Suppressor macrophage treated with lipopolysaccharide for 4 hours (primary cell): ENCODE measurements at regions not wholly inside any gene's neighbourhood (a gene's known extent, or its start where the extent isn't known, plus 50 kb on each side); places are given as distances from the start of the nearest gene placed in this dataset.

Experiments used
- DNase-seq: peaks from one replicate; pipeline ENCODE4 v3.0.0-alpha.2; 2020

DNA sequence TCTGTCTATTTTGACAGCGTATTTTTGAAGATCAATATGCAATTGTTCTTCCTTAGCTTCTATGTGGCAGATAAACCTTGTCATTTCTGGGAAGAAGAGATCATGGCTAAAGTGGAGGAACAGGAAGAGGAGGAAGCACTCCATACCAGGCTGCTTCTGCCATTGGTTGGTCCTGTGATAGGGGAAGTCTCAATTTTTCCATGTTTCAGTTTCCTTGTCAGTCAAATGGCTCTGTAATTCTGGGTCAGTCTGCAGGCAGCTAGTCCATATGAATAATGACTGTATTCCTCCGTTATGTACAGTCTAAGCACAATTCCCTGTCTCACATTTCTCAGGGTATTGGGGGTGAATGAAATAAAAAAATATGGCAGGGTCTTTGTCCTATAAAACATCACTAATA, 277.6 kb upstream of the CXCR4 start:
- DNase-seq: peak; percentile 50

- DNase-seq: peak; percentile 33
Observed at GRCh38 chr2:136394136-136395060, 276.4 kb upstream of the CXCR4 start.

GRCh38 chr2:136393514-136393913, 275.6 kb upstream of the CXCR4 start:
- peak; percentile 73 for DNase-seq

- DNase-seq: no peak
Observed at GRCh38 chr2:136392897-136393505, 275.1 kb upstream of the CXCR4 start.

GRCh38 chr2:136389809-136390208, 271.9 kb upstream of the CXCR4 start:
- no peak for DNase-seq

- DNase-seq: no peak
Observed at GRCh38 chr2:136386046-136386445, 268.1 kb upstream of the CXCR4 start.

- peak; percentile 61 for DNase-seq
Observed at GRCh38 chr2:136384531-136385303, 266.8 kb upstream of the CXCR4 start.

- DNase-seq: no peak
Observed at GRCh38 chr2:136383167-136383566, 265.2 kb upstream of the CXCR4 start.

DNA sequence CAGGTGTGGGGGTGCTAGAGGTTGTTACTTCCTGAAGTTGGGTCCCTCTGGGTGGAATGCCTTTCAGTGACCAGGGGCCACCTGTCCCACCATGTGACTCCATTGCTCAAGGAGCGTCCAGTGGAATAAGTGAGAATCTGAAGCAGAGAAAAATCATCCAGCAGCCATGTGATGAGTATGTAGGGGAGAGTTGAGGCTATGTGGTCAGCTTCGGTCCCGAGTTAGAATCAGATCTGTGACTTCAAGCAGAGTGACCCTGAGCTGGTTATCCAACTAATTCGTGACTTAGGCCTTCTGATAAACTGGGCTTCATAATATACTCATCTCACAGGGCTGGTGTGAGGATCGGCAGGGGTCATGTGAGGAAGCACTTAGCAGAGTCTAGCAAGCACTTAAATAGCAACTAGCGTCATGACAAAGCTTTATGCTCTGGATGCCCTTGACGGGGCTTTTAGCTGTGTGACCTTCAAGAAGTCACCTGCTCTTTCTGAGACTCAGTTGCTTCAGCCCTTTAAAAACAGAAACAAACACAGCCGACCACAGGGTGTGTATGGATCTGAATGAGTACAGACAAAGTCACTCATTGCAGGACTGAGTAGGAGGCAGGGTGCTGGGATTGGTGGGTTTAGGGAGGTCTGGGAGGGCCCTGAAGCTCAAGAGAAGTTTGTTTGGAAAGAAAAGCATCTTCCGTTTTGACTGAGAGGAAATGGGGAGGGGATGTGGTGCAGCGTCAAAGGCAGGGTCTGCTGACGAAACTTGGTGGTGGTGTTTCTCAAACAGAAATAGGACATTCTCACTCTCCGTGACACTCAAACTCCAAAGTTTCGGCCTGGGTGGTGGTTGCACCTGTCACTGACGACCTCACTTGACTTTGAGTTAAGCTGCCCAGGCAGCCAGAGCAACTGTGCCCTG, 264.0 kb upstream of the CXCR4 start:
- peak; percentile 62 for DNase-seq

DNA sequence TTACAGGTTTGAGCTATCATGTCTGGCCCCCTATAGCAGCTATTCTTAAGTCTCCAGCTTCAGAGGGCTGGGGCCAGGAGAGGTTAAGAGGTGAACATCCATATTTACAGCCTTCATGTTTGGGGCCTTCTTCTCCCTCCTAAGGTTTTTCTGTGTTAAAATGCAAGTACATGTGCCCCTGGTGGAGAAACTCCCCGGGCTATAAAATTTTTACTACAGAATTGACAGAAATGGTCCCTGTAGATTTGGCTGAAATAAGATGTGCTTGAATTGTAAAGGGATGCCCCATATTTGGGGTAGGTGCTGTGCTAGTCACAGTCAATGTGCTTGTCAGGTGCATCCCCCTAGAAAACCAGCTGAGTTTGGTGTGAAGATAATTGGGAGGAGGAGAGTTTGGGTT, 263.3 kb upstream of the CXCR4 start:
- DNase-seq: no peak

DNA sequence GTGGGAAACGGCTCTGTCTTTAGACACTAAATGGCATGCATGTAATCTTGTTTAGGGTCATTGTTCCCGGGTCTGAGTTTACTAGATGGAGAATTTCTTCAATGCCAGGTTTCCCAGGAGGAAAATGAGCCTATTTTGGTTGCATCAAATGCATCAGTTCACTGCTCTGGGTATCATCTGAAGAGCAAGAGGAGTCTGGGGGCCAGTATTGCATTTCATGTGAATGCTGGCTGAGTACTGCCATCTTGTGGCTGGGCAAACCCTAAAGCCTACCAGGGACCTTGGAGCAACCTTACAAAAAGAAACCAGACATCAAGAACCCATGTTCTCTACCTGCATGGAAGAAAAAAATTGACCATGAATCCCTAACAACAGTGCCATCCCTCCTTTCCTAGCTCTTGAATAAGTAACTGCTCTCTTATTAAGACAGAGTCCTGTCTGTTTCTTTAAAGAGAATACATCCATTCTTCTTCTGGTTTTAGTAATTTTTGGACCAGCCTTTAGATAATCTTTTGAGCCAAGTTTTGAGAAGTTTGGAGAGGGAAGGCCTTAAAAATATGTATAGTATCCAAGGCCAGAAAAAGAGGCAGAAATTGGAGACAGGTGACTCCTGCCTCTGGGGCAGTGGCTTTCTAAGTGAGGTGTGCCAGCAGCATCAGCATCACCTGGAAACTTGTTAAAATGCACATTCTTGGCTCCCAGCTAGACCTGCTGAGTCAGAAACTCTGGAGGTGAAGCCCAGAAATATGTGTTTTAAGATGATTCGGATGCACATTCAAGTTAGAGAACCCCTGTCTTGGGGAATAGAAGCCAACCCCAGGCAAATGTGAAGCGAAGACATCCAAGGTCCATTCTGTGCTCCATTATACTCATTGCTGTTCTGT, 261.0 kb upstream of the CXCR4 start:
- peak; percentile 74 for DNase-seq

DNA sequence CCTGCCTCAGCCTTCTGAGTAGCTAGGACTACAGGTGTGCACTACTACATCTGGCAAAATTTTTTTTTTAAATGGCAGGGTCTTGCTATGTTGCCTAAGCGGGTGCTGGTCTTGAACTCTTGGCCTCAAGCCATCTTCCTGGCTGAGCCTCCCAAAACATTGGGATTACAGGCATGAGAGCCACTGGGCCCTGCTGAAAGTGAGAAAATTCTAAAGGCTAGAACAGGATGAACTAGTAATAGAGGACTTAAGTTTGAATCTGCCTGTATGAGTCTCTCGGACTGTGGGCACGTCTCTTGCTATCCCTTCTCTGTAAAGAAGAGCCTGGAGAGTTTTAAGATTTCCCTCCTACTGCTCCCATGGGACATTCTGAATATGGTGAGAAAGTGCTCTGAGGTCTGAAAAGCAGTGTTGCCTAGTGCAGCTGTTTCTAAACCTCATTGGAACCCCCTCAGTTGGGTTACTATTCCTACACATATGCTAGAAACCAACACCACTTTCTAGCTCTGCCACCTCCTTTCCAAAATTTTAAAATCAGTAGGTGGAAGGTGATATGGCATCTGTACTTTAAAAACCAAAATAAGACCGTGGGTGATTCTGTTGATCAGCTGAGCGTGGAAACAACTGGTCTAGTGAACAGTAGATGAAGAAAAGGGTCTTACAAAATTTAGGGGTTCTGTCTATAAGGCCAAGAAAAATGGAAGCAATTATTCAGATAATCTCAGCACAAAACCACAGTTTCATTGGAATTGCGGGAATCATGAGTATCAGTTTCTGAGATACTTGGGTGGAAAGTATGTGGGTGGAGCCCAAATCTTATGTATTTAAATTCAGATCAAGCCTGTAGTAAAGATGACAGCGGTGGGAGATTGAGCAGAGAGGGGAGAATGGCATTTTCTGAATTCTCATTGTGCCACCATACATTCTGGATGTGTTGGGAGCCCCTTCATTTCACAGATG, 259.8 kb upstream of the CXCR4 start:
- no peak for DNase-seq

GRCh38 chr2:136376798-136377211, 258.9 kb upstream of the CXCR4 start:
- no peak for DNase-seq

- DNase-seq: no peak
Observed at GRCh38 chr2:136376211-136376610, 258.3 kb upstream of the CXCR4 start.

- peak; percentile 13 for DNase-seq
Observed at GRCh38 chr2:136375017-136375901, 257.3 kb upstream of the CXCR4 start.

DNA sequence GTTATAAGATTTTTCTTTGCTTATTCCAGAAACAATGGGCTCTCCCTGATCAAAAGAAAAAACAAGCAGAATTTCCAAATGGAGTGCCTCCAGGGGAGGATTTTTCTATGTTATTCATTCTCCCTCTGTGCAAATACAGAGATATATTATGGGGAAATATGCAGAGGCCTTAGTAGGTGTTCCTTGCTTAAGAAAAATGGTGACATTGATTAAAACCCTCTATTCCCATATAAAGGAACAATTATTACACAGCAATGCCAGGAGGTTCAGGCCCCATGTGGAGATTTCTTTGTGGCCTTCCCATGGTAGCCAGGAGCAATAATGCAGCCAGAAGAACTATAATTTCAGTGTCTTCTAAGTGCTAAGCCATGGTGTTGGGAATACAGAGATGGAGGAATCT, 255.9 kb upstream of the CXCR4 start:
- DNase-seq: no peak

- DNase-seq: no peak
Observed at GRCh38 chr2:136373029-136373428, 255.1 kb upstream of the CXCR4 start.

- DNase-seq: no peak
Observed at GRCh38 chr2:136363900-136364299, 246.0 kb upstream of the CXCR4 start.

DNA sequence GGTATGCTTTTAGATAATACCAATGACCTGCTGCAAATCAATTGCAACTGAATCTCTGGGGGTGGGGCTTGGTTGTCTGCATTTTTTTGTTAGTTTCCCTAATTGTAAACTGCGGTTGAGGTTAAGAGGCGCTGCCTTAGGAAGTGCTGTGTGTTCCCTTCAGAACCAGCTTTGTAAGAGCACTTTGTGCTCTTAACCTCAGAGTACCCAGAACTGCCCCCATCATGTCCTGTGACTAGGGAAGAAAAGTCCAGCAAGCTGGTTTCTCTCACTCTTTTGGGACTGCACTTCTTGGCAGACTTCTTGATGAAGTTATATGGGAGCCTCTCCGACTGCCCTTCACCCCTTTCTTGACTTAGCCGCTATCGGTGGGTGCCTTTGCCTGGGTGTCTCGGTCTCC, 245.5 kb upstream of the CXCR4 start:
- DNase-seq: no peak
